Body of pancreas (tissue), 4 donors: ENCODE measurements at regions not wholly inside any gene's neighbourhood (a gene's known extent, or its start where the extent isn't known, plus 50 kb on each side); places are given as distances from the start of the nearest gene placed in this dataset.

Experiments used
- POLR2A ChIP-seq, 3 donors: fragments of 450-650 bp; IDR thresholded peaks; one replicate each; pipeline ENCODE4 v1.6.1; 2016; ENCODE audit warnings: antibody characterized with exemption in 3 of 3, mild to moderate bottlenecking in 2 of 3
- TF ChIP-seq, protein P1 (sequence below), 7 experiments: fragments of 450-650 bp in 4 of 7; fragments of 200-600 bp in 3 of 7; sonication (generic) in 3 of 7; IDR thresholded peaks; one replicate each; pipeline ENCODE4 v1.5.1; 2016 to 2019; ENCODE audit warnings: antibody characterized with exemption in 7 of 7

DNA sequence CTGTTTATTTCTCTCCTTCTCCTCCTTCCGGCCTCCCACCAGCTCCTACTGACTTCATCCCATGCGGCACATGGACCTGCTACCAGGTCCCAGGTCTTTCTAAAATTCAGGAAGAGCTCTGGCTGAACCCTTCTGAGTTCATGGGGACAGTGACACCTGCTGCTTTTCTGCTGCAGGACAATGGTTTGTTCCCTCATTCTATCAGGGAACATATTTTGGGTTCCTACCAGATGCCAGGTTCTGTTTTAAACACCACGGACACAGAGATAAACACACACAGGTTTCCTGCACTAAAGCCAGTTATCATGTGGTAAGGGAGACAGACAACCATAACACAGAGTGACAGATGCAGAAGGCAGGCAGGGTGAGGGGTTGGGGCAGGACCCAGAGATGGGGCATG is 114.0 kb upstream of the RAB4A start:
- TF ChIP-seq, protein P1, sequence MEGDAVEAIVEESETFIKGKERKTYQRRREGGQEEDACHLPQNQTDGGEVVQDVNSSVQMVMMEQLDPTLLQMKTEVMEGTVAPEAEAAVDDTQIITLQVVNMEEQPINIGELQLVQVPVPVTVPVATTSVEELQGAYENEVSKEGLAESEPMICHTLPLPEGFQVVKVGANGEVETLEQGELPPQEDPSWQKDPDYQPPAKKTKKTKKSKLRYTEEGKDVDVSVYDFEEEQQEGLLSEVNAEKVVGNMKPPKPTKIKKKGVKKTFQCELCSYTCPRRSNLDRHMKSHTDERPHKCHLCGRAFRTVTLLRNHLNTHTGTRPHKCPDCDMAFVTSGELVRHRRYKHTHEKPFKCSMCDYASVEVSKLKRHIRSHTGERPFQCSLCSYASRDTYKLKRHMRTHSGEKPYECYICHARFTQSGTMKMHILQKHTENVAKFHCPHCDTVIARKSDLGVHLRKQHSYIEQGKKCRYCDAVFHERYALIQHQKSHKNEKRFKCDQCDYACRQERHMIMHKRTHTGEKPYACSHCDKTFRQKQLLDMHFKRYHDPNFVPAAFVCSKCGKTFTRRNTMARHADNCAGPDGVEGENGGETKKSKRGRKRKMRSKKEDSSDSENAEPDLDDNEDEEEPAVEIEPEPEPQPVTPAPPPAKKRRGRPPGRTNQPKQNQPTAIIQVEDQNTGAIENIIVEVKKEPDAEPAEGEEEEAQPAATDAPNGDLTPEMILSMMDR (IDR thresholded peaks at IDR 0.05) = peak; percentile 33 to 81 (median 74)
- TF ChIP-seq POLR2A (IDR thresholded peaks at IDR 0.05) = no peak
